HG03442 (cell line): ENCODE measurements at regions not wholly inside any gene's neighbourhood (a gene's known extent, or its start where the extent isn't known, plus 50 kb on each side); places are given as distances from the start of the nearest gene placed in this dataset.

Source experiments
- ATAC-seq: cut with Tn5 transposase; IDR thresholded peaks from one replicate; pipeline ENCODE4 v1.9.1; 2021; ENCODE audit warnings: mild to moderate bottlenecking, moderate library complexity; ENCODE audit not compliant: unreplicated experiment

DNA sequence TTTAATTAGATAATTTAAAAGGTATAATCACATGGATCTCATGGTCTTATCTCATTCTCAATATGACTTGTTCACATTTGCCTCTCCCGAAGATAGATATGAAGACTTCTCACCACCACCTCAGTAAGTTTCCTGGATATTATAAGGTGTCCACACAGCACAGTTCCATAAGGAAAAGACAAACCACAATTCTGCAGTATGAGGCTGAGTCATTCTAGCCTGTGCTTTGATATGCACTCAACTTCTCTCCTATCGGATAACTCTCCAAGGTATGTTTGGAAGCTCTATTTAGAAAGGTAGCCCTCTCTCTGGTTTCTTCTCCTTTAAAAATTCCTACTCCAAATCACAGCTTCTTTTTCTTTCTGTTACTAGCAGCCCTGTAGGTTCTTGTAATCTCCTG, 612.8 kb downstream of the ZPLD1 start:
- no peak for ATAC-seq

DNA sequence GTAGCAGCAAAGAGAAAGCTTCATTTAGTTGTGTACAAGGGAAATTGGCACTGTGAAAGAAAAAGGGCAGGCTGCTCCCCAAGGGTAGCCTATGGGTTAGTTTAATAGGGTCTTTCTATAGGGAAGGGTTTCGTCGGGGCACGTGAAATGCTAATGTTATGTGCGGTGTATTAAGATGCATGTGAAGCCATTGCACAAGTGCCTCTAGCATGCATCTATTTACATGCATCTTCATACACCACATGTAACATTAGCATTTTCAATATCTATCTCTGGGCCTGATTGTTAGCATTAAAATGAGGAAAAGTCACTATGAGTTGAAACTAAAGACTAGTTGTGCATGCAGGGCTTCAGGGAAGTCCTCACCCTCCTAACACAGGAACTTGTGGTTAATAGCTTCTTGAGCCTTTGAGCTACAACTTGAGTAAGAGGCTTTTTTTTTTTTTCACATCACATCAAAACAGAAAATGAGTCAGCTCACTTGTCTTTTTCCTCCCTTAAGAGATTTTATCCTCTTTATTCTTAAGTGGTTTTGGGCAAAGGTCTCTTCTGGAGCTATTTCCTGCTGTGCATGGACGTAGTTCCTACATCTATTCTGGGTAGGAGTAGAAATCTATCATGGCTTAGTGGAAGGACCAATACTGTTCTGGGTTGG, 613.4 kb downstream of the ZPLD1 start:
- ATAC-seq = peak; percentile 41

DNA sequence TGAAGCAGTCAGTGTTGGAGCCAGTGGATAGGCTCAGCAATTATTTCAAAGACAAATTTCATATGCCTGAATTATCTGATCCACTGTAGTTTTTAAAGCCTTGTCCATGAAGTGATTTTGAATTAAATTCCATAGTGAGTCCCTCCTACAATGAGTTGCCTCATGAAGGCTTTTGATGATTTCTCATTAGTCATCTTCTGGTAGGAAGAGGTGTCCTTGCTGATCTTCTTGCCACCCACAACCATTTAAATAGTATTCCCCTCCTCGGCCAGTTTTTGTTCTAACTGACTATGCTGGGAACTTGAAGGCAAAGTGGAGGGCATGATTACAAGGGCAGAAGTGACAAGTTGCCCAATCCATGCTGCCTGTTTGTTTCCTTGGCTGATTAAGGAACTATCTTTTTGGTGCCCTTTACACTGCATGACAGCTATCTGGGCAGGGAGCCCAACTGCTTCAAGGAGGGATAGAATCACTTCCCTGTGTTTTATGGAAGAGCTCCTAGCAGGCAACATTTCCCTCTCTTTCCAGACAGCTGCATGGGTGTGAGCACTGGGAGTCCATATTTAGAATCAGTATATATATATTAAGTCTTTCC, 617.5 kb downstream of the ZPLD1 start:
- ATAC-seq = no peak

DNA sequence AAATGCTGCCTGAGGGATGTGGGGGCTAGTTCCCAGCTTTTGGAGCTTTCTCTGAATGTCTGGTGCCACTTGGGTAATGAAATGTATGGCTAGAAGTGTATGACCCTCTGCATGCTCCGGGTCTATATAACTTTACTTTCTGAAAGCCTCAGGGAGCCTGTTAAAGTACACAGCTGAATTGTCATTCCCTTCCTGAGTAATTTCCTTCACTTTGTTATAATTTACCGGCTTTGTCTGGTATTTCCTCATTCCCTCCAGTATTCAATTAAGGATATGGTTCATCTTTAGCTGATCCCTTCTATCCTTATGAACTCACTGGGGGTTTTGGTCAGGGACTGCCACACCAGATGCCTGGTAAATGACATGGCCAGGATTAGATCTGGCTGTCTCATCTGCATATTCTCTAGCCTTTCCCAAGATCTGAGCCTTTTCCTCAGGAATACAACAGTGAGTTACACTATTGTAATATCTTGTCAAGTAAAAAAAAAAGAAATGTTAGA, 620.3 kb downstream of the ZPLD1 start:
- no peak for ATAC-seq

DNA sequence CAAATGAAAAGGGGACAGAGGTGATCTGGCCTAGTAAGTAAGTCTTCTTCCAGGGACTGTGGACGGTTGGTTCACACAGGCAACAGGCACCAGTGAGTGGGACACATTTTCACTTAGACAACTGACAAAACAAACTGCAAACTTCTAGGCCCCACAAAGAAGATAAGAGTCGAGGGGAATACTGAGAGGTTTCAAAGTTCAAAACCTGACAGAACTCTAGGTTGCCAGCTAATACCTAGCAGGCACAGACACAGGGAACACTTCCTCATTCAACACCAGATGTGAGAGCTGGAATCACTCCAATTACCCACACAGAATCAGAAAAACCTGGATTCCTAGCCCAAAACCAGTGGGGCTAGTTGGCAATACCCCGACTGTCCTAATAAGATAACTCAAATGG, 621.7 kb downstream of the ZPLD1 start:
- ATAC-seq = no peak

DNA sequence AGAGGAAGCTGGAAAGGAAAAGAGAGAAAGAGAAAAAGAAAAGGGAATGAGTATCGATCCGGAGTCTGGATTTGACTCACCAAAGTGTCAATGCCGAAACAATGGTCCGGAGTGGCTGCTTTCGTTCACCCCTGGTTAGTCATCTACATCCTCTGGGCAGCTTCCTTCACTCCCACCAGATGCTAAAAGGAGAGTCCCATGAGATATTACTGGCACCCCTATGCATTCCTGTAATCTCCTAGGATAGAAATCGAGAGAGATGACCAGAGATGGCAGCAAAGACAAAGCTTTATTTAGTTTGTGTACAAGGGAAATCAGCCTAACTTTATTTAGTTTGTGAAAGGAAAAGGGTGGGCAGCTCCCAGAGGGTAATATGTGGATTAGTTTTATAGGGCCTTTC, 622.2 kb downstream of the ZPLD1 start:
- no peak for ATAC-seq

DNA sequence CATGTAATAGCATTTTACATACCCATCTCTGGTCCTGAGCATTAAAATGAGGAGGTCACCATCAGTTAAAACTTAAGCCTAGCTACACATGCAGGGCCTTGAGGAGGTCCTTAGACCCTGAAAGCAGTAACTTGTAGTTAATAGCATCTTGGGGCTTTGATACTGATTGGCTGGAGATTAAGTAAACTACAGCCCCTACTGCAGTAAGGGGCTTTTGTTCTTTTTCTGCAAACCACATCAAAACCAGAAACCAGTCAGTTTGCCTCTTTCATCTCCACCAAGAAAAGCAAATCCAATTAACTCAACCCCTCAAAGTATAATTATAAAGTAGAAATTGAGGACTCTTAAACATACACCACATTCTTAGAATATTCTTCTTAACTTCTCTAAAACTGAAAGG, 622.7 kb downstream of the ZPLD1 start:
- ATAC-seq = no peak

DNA sequence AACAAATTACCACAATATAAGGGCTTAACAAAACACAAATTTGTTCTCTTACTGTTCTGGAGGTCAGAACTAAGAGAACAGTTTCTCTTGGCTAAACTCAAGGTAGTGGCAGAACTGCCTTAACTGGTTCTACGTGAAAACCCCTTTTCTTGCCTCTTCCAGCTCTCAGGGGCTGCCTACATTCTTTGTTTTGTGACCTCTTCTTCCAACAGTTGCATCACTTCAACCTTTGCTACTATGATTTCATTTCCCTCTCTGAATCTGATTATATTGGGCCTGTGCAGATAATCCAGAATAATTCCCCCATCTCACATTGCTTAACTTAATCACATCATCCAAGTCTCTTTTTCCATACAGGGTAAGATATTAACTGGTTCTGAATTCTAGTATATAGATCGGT, 624.6 kb downstream of the ZPLD1 start:
- no peak for ATAC-seq

DNA sequence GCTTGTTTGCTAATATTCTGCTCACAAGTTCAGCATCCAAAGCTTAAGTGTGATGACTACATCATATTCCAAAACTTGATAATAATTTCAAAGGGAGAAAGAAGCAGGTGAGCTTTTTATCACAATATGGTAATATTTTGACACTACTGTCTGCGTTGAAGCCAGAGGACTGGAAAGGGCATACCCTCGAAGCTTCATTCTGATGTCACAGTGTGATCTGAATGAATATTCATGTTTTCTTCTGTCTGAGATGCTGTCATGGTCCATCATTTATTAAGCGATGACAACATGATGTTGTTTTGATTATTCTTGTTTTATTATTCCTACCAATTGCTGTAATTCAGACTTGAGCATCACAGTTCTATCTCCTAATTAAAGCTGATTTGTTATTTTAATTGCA, 625.4 kb downstream of the ZPLD1 start:
- ATAC-seq = no peak

DNA sequence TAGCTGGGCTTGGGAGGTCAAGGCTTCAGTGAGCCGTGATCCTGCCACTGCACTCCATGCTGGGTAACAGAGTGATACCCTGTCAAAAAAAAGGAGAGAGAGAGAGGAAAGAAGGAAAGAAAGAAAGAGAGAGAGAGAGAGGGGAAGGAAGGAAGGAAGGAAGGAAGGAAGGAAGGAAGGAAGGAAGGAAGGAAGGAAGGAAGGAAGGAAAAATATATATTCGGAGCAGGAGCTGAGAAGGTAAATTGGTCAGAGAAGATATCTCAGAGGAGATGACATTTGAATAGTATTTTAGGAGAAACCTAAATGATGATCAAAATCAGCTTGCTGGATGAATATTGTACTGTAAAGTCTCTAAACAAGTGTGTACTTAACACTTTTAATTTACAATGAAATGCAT, 633.1 kb downstream of the ZPLD1 start:
- ATAC-seq = no peak

DNA sequence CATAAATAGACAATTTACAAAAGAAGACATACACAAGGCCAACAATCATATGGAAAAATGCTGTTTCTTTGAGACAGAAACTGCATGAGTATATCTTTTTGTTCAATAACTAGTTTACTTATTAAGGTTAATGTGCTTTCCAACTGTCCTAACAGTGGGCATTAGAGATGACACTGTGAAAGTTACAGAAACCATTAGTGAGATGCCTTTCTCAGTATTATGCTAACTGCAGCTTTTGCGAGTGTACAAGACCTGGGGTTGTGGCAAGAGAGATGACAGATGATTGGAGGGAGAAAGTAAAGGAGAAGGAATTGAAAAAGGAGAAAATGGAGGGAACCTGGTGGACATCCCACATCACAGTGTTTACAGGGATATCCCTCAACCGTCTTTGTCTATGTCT, 640.5 kb downstream of the ZPLD1 start:
- no peak for ATAC-seq

DNA sequence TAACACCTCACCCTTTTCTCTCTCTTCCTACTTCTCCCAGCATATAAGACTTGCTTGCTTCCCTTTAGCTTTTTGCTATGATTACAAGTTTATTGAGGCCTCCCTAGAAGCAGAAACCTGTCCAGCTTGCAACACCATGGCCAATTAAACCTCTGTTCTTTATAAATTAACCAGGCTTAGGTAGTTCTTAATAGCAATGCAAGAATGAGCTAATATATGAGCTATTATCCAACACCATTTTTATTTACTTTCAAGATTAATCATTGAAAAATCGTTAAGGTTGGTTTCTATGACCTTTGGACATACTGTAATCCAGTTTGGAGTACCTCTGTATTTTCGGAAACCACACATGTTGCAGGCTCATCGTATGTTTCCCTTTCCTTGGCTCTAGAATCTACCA, 643.1 kb downstream of the ZPLD1 start:
- no peak for ATAC-seq

DNA sequence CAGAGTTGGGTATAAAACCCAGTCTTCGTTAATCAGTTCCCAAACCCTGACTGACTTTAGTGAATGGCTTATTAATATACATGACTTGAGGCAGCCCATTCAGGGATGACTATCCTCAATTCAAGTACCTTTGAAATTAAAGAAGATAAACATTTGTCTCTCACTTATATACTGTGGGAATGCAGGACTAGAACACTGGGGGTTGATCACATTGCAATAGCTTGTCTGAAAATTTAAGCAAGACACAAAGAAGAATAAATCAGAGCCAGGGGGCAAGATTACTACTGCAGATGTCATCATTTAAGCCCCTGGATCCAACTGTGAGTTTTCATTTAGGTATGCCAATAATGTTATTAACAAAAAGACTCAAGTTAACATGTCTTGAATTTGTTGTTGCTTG, 647.7 kb downstream of the ZPLD1 start:
- no peak for ATAC-seq

DNA sequence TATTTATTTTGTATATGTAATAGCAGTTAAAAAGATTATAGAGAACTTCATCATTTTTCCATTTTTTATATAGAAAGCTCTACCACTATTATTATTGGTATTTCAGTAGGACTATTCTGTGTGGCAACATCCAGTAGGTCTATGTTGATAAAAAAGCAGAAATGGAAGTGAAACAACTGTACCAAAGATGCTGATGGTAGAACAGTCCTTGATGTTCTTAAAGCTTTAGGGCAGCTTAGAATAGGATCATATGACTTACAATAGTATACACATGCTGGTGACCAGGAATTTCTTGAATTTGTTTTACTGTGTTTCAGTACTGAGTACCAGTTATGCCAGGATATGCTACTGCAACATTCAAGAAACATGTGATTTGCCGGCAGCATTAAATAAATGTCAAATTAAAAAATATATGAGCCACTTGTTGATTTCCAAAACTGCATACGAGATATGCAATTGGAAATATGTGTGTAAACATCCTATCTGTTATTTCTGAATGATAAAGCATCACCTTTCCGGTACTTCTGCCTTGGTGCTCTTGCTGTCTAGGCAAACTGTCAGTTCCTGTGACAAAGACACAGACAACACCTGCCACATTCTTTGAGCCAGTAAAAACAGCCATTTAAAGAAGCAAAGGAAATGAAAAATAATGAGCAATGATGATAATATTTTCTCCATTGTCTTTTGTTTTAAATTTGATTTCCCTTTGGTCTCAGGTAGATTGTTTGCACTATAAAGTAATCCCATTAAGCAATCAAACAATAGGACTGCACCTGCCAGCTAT, 649.2 kb downstream of the ZPLD1 start:
- ATAC-seq = no peak

DNA sequence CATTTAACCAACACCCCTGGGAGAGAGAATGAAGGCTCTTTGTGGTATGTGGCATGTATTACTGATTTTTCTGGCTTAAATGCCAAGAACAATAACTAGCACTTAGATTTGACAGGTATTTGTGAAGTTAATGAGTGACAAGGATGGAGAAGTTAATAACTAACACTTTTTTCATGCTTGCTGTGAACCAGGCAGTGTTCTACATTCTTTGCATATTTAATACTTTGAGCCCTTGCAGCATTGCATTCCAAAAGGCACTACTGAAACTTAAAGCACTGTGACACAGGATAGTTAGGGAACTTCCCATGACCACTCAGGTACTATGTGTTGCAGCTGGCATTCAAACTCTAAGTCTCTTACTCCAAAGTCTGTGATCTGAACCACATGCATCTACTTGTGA, 650.6 kb downstream of the ZPLD1 start:
- peak; percentile 54 for ATAC-seq

DNA sequence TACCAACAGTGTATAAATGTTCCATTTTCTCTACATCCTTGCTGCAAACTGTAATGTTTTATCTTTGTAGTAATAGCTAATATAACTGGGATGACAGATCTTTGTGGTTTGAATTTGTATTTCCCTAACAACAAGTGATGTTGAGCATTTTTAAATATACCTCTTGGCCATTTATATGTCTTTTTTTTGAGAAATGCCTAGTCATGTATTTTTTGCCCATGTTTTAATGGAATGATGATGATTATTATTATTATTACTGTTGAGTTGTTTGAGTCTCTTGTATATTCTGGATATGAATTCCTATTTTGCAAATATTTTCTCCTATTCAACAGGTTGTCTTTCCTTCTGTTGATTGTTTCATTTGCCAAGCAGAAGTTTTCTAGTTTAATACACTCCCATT, 654.9 kb downstream of the ZPLD1 start:
- ATAC-seq = no peak

DNA sequence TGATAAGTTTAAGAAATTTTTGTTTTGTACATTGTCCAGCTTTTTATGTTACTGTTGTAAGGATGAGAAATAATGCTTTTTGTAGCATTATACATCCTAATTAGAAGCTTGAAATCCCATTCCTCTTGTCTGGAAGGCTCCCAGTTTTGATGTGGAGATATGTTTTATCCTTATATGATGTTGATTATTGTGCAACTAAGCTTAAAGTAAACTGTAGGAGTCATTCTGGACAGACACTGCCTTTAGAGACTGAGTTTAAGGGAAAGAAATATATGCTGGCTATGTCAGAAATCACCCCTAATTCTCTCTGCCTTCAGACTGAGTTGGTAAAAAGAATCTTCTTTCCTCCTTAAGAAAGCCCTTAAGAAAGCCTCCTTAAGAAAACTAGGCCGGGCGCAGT, 670.4 kb downstream of the ZPLD1 start:
- ATAC-seq = no peak

DNA sequence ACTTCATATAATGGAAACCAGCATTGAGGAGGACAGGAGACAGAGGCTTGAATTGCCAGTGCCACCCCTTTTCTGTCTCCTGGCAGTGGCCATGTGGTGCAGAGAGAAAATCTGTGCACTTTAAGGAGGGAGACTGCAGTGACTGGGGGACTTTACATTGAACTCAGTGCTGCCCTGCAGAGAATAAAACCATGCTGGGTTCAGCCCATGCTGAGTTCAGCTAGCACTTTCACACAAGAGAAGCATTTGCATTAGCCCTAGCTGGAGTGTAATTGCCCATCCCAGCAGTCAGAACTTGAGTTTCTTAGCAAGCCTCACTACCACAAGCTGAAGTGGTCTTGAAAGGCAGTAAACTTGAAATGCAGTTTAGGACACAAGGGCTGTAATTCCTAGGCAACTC, 677.5 kb downstream of the ZPLD1 start:
- no peak for ATAC-seq

DNA sequence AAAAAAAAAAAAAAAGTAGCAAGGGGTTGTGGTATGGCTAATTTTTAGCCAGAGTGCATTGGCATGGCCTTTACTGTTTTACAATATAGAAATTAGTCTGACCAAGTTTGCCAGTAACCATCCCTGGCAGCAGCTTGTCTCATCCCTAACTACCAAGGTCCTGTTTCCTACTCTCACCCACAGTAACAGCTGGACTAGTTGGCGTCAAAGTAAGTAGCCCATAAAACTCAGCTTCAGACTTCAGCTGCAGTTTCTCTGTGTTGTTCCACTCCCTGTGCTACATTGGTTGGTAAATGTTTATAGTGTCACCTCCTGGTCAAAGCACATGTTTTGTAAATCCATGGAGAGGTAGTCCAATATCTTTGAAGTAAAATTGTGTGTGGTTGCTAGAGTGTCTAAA, 691.3 kb downstream of the ZPLD1 start:
- no peak for ATAC-seq

DNA sequence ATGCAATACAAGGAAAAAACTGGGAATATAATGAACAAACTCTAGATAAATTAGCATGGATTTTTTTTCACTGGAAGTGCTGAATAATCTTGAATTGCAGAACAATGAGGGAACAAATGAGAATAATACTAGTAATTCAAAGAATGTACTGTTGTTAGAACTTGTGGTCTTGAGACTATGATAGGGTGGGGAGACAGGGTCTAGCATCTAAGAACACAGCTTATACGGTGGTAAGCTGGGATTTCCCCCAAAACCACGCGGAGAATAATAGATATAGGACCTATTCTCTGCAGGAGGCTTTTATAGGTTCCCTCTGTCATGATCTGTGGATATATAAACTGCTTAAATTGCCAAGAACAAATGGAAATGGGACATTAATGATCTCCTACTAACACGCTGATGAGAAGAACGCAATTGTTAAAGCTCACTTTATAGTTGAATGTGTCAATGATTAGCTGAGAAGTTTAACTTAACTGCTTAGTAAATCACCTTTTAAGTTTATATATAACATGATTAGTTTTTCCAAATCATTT, 692.3 kb downstream of the ZPLD1 start:
- ATAC-seq = no peak

DNA sequence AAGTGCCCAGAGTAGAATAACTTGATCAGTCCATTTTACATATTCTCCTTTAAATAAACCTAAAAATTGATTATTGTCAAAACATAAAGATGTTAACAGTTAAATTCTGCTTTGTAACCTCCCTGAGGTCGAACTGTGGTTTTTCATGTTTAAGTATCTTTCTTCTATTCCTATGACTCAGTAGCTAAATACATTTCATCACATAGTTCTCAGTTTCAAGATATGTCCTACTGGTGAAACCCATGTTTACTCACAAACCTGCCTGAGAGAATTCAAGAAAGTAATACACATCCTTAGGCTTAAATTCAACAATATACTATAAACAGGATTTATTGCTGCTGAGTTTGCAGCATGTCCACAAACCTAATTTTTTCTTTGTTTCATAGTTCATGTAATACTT, 692.9 kb downstream of the ZPLD1 start:
- peak; percentile 93 for ATAC-seq
